NCI-H2029 (cell line): ENCODE measurements at regions not wholly inside any gene's neighbourhood (a gene's known extent, or its start where the extent isn't known, plus 50 kb on each side); places are given as distances from the start of the nearest gene placed in this dataset.
"Not testable (repeated sequence)": the region's sequence is repeated elsewhere in the genome, so short reads cannot be mapped to it uniquely, and the experiment has no call there.

Experiments used
- DNase-seq: peaks from one replicate; lab custom pipeline; 2025; lab: John Stamatoyannopoulos, UW

DNA sequence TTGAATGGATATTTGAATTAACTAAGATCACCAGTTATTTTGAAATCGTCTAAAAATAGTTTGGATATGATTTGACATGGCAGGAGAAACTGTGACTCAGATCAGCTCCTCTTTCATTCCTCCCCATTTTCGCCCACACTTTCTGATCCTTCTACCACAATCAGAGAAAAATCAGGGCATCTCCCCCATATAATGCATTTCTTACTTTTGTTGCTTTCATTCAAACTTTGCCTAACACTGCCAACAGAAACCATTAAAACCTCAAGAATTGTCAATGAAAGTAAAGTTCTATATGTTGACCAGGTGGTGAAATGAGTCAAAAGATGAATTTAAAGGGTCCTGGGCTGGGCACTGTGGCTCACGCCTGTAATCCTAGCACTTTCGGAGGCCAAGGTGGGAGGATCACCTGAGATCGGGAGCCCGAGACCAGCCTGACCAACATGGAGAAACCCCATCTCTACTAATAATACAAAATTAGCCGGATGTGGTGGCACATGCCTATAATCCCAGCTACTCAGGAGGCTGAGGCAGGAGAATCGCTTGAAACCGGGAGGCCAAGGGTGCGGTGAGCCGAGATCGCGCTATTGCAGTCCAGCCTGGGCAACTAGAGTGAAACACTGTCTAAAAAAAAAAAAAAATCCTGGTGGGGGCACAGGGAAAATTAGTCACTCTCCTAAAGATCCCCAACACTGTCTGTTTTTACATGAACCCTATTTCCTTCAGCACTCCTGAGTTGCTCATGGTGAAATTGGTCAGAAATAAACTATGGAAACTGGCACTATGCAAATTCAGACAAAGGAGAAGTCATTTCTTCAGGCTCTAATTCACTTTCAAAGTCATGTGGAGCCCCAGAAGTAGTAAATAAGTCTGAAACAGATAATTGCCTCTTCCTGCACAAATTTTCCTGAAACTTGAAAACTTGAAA, 122.8 kb upstream of the NOCT start:
- no peak for DNase-seq

- DNase-seq, result no peak
These were observed 124.0 kb upstream of the NOCT start for GRCh38 chr4:138891631-138892031.

GRCh38 chr4:138890891-138891570, 124.5 kb upstream of the NOCT start:
- DNase-seq, result peak; percentile 53

DNA sequence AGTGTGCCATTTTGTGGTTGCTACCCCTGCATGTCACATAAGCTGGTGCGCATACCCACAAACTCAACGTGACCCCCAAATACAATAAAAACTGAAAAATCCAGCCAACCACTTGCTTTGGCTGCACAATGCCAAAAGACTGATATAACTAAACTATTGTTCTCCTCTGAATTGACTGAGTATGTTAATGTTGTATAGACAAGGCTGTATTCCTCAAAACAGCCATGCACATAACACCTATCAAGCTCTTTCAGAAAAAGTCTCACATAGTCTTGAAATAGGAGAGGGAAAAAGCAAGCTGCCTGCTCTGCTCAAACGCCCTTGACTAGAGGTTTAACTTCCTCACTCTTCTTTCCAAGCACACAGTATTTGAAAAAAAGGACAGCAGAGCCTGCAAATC, 126.4 kb upstream of the NOCT start:
- no peak for DNase-seq

DNA sequence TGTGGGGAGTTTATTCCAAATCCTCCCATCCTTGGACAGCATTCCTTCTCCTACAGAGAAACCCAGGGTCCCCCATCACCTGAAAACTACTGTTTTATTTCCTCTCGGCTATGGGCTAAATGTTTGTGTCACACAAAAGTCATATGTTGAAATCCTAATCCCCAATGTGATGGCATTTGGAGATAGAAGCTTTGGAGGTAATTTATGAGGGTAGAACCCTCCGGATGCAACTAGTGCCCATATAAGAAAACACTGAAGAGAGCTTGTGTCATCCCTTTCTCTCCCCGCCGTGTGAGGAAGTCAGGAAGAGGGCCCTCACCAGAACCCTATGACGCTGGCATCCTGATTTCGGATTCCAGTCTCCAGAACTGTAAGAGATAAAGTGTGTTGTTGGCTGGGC, 127.8 kb upstream of the NOCT start:
- DNase-seq, result no peak

GRCh38 chr4:138887341-138887740, 128.2 kb upstream of the NOCT start:
- no peak for DNase-seq

DNA sequence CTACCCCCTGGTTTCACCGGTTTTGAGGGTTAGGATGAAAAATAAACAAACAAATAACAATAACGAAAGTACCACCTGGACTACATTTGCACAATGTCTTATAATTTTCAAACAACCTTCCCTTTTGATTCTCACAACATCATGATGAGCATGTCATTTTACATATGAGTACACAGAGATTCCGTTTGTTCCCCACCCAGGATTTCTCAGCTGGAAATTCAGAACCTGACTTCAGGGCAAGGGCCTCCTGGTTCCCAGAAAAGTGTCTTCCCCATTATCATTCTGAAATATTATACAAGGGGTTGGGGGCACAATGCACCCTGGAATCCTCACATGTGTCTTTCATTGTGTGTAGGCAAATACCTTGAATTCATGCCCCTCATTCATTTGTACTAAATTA, 135.8 kb upstream of the NOCT start:
- DNase-seq, result no peak

DNA sequence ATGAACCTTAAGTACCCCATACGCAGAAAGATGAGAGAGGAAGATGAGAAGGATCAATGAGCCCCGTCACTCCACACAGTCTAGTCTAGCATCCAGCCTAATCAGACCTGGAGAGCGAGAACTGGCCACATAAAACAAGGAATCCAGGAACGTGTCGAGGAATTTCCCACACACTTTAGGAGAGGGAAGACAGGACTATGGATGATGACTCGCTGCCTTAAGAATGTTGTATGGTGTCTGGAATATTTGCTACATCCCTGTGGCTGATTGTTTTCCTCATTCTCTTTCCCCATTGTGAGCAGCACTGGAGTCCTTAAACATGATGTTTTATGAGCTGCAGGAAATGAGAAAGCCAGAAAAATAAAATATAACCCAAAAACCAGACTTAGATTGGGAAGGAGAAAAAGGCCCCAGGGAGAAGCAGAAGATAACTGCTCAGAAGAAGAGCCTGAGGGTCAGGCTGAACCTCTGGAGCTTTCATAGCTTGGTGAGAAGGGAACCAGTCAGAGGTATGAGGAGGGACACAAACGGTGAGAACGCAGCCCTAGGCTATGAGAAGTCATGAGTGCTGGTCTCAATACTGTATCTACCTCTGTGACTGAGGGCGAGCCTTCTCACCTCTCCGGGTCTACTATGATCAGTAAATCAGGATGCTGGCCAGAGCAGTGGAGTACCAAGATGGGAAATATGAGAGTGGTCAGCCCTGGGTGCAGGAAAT, 139.5 kb upstream of the NOCT start:
- no peak for DNase-seq

DNA sequence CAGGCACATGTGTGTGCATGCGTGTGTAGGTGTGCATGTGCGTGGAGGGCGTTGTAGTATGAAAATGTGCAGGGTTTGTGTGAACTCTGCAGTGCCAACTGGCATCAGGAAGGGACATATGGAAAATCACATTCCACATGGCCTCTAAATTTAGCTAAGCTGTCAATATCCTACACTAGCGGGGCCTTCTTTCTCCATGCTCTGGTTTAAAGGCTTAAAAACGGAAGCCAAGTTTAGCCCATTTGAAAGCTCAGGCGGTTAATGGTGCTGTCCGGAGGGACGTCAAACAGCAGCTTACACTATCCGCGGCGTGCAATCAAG, 144.1 kb upstream of the NOCT start:
- DNase-seq, result no peak

DNA sequence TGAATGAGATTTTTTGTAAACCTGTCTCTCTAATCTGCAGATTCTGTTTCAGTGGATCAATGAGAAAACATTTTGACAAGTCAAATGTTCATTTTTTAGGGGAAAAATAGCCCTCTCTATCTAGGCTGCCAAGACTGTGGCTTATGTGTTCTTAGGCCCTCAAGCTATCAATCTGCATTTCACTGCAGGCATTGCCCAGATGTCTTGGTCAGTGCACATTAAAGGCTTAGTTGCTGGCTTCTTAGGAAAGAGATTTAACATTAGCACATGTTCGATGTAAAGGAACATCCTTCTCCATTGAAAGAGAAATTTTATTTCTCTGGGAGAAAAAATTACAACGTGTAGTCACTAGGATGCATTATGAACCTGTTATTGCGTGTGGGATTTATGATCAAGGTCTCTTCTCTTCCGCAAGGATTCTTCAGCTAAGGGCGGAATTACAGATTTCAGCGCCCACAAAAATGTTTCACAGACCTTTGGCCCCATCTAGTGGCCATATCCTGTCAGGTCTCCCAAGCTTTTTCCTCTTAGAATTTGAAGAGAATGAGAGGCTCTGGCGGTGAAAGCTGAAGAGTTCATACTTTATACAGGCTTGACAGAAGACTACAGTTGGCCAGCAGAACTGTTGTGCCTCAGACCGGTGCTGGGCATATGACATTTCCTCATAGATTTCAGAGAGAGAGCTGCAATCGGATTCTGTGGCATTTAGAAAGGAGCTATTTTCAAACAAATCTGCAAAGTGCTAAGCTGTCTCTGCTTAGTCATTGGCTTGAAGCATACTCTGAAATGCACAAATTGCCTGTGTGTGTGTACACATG, 144.6 kb upstream of the NOCT start:
- peak; percentile 49 for DNase-seq

- no peak for DNase-seq
These were observed 145.9 kb upstream of the NOCT start for GRCh38 chr4:138869631-138870030.

DNA sequence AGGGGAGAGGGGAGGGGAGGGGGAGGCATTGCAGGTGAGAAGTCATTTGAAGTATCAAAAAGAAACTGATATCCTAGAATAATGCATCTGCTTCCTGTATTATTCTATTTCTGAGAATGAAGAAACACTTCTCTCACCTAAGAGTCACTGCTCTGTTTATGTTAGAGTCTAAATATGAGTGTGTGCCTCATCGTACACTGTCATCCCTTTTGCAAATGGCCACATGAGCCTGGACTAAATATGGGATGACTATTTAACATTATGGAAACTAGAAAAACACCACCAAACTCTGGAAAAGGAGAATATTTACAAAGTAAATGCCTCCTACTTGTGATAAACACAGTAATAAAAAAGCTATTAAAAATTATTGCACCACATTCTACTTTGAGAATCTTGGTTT, 146.4 kb upstream of the NOCT start:
- DNase-seq, result no peak

DNA sequence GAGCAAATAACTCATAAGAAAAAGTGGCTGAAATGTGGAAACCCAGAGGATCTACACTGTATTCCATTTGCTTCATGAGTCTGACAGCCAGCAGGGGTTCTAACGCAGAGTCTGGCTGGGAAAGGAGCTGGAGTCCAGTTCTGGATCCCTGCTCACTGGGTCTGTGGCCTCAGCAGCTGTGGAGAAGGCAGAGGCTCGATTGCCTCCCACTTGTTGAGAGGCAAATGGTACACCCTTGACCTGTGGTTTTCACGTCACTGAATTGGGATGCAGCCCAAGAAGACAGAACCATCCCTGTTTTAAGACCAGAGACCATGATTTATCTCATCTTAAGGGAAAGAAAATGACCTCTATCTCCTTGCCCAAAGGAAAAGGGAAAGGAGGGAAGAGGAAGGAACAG, 147.0 kb upstream of the NOCT start:
- no peak for DNase-seq

GRCh38 chr4:138867404-138867803, 148.2 kb upstream of the NOCT start:
- DNase-seq, result no peak

DNA sequence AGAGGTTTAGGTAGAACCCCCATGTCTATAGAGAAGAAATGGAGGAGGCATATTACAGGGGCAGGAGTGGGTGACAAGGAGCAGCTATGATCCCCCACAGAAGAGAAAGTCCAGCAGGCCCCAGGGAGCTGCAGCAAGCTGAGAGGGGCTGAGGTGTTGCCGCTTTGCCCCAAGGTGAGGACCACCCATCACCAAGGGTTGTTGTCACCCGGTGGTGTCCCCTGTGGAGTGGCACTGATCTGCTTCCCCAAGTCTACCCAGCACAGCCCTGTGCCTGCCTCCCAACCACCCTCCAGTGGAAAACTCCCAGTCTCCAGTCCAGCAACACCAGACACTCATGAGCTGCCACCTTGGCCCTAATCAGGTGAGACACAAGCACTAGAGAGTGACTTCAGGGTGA, 149.3 kb upstream of the NOCT start:
- no peak for DNase-seq

GRCh38 chr4:138865765-138866164, 149.8 kb upstream of the NOCT start:
- no peak for DNase-seq

DNA sequence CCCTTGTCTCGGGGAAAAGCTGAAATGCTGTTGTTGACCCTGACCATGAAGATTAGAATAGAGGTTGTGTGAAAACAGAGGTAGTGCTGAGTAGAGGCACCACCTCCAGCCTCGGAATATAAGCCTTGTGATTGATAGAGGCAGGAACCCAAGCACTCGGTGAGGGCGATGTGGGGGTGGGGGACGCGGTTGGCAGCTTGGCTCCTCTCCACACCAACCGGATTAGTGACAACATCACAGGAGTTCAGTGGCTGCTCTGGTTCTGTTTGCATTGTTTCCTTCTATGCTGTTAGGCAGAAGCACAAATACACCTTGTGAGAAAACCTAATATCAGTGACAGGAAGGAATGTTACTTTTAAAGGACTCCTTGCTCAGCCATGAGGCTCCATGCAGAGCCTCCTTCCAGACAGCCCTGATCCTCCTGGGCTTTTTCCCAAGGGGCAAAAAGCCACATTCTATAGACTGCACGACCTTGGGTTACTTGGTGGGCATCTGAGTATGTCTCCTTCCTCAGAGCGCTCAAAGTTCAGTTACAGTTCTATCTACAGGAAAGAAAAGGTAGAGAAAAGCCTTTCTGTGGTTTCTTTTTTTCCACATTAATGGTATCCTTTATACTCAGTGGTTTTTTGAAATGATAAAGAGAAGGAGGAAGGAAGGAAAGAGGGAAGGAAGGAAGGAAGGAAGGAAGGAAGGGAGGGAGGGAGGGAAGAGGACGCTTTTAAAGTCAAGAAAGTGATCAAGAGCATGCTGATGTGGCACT, 150.4 kb upstream of the NOCT start:
- DNase-seq, result peak; percentile 60

GRCh38 chr4:138863160-138863559, 152.4 kb upstream of the NOCT start:
- DNase-seq, result no peak

GRCh38 chr4:138861135-138861534, 154.4 kb upstream of the NOCT start:
- no peak for DNase-seq

DNA sequence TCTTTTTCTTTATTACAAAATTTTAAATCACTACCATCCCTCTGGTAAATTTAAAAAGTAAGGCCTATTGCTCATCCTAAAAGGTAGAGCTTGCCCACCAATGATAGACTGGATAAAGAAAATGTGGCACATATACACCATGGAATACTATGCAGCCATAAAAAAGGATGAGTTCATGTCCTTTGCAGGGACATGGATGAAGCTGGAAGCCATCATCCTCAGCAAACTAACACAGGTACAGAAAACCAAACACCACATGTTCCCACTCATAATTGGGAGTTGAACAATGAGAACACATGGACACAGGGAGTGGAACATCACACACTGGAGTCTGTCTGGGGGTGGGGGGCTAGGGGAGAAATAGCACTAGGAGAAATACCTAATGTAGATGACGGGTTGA, 155.2 kb upstream of the NOCT start:
- not testable (repeated sequence) for DNase-seq

DNA sequence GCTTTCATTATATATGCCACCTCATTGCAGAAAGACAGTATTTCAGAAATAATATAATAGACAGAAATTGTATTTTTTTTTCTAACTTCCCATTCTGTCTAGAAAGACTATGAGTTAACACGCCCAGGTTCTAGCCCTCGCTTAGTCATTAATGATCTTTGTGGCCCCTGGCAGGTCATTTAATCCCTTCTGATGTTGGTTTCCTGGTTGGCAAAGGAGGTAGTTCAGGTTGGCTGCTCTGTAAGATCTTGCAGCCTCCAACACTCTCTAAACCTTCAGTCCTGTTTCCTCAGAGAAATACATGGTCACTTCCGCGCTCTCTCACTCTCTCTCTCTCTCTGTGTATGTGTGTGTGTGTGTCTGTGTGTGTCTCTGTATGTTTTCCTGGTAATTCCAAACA, 156.3 kb upstream of the NOCT start:
- no peak for DNase-seq
